GM23338 (cell line): ENCODE measurements at regions not wholly inside any gene's neighbourhood (a gene's known extent, or its start where the extent isn't known, plus 50 kb on each side); places are given as distances from the start of the nearest gene placed in this dataset.

Experiments used
- ATAC-seq: fragments of 200-7000 bp; cut with Tn5 transposase; 3 replicates; pipeline ENCODE4 v1.9.1; 2020
- DNase-seq: peaks from one replicate; pipeline ENCODE4 v3.0.0-alpha.2; 2015; ENCODE audit warnings: low spot score
- H2AFZ ChIP-seq: fragments of 200-600 bp; sonication (generic); 2 replicates; pipeline ENCODE4 v1.8.0; 2016; ENCODE audit warnings: antibody characterized with exemption, mild to moderate bottlenecking, moderate library complexity
- H3F3A ChIP-seq: fragments of 200-600 bp; sonication (generic); replicated peaks from 2 replicates; pipeline ENCODE4 v1.8.0; 2017; ENCODE audit warnings: antibody characterized with exemption, mixed run types, low read depth
- H3K27ac ChIP-seq: fragments of 200-600 bp; sonication (generic); 2 replicates; pipeline ENCODE4 v1.6.1; 2016; ENCODE audit warnings: low read depth
- H3K27me3 ChIP-seq: fragments of 200-600 bp; sonication (generic); 2 replicates; pipeline ENCODE4 v1.8.0; 2016; ENCODE audit warnings: mild to moderate bottlenecking, mixed run types, moderate library complexity; ENCODE audit not compliant: insufficient read depth
- H3K36me3 ChIP-seq: fragments of 200-600 bp; sonication (generic); 2 replicates; pipeline ENCODE4 v1.8.0; 2016; ENCODE audit warnings: mild to moderate bottlenecking; ENCODE audit not compliant: insufficient read depth
- H3K4me1 ChIP-seq: fragments of 200-600 bp; sonication (generic); 2 replicates; pipeline ENCODE4 v1.8.0; 2016; ENCODE audit warnings: mild to moderate bottlenecking, moderate library complexity; ENCODE audit not compliant: insufficient read depth
- H3K4me2 ChIP-seq: fragments of 200-600 bp; sonication (generic); 2 replicates; pipeline ENCODE4 v1.7.1; 2017; ENCODE audit warnings: mixed run types
- H3K4me3 ChIP-seq: fragments of 200-600 bp; sonication (generic); 2 replicates; pipeline ENCODE4 v1.6.1; 2016; ENCODE audit warnings: mixed run types
- H3K79me2 ChIP-seq: fragments of 200-600 bp; sonication (generic); replicated peaks from 2 replicates; pipeline ENCODE4 v1.8.0; 2017; ENCODE audit warnings: mild to moderate bottlenecking; ENCODE audit not compliant: insufficient read depth
- H3K9me2 ChIP-seq: fragments of 200-600 bp; sonication (generic); 2 replicates; pipeline ENCODE4 v1.8.0; 2017; ENCODE audit not compliant: insufficient read depth
- H4K20me1 ChIP-seq: fragments of 200-600 bp; sonication (generic); replicated peaks from 2 replicates; pipeline ENCODE4 v1.8.0; 2017; ENCODE audit warnings: mild to moderate bottlenecking; ENCODE audit not compliant: insufficient read depth
- H3K27ac Mint-ChIP-seq: 2 replicates; pipeline ENCODE4 v1.8.0; 2020; ENCODE audit warnings: inconsistent platforms, mild to moderate bottlenecking, moderate library complexity, mixed read lengths
- H3K27me3 Mint-ChIP-seq: 3 replicates; pipeline ENCODE4 v1.8.0; 2022; ENCODE audit warnings: low read depth, mild to moderate bottlenecking, moderate library complexity, mixed read lengths, inconsistent platforms; ENCODE audit not compliant: insufficient read depth, poor library complexity
- H3K36me3 Mint-ChIP-seq: 3 replicates; pipeline ENCODE4 v1.8.0; 2021; ENCODE audit warnings: low read depth, mild to moderate bottlenecking, inconsistent platforms, moderate library complexity, mixed read lengths
- H3K4me1 Mint-ChIP-seq: 3 replicates; pipeline ENCODE4 v1.8.0; 2020; ENCODE audit warnings: mild to moderate bottlenecking, inconsistent platforms, mixed read lengths
- H3K4me3 Mint-ChIP-seq: 3 replicates; pipeline ENCODE4 v1.8.0; 2021; ENCODE audit warnings: moderate library complexity, mild to moderate bottlenecking, inconsistent platforms, mixed read lengths
- H3K9me3 Mint-ChIP-seq: 3 replicates; pipeline ENCODE4 v1.8.0; 2020; ENCODE audit warnings: moderate library complexity, mild to moderate bottlenecking, inconsistent platforms, mixed read lengths
- CREB1 ChIP-seq: fragments of 250-450 bp; sonication (Bioruptor Pico); IDR thresholded peaks from 2 replicates; pipeline ENCODE4 v1.5.0; 2020; ENCODE audit warnings: low read depth, mild to moderate bottlenecking, moderate library complexity
- CTCF ChIP-seq, 2 experiments: fragments of 200-600 bp in 1 of 2; sonication (generic) in 1 of 2; conservative IDR thresholded peaks; 2 replicates each; pipeline versions ENCODE4 v1.5.1 to v1.6.1; 2016 to 2017; ENCODE audit warnings: antibody characterized with exemption in 2 of 2, low read depth in 2 of 2, mild to moderate bottlenecking in 2 of 2, moderate library complexity in 1 of 2
- ETS1 ChIP-seq: IDR thresholded peaks from 2 replicates; pipeline ENCODE4 v1.6.1; 2016; ENCODE audit warnings: antibody characterized with exemption
- EZH2 ChIP-seq: fragments of 200-600 bp; sonication (generic); IDR thresholded peaks from one replicate; pipeline ENCODE4 v1.8.0; 2017; ENCODE audit warnings: antibody characterized with exemption, mild to moderate bottlenecking, low read depth; ENCODE audit not compliant: unreplicated experiment
- JUNB ChIP-seq: IDR thresholded peaks from one replicate; pipeline ENCODE4 v1.6.1; 2016; ENCODE audit warnings: antibody characterized with exemption; ENCODE audit not compliant: unreplicated experiment
- REST ChIP-seq: IDR thresholded peaks from one replicate; pipeline ENCODE4 v1.6.1; 2018; ENCODE audit warnings: antibody characterized with exemption; ENCODE audit not compliant: unreplicated experiment
- STAT1 ChIP-seq: IDR thresholded peaks from one replicate; pipeline ENCODE4 v1.6.1; 2016; ENCODE audit warnings: antibody characterized with exemption; ENCODE audit not compliant: unreplicated experiment
- ZNF114 ChIP-seq: fragments of 250-450 bp; sonication (Bioruptor Pico); IDR thresholded peaks from 2 replicates; pipeline ENCODE4 v1.5.0; 2020; ENCODE audit warnings: mild to moderate bottlenecking, moderate library complexity
- ZNF331 ChIP-seq: fragments of 250-450 bp; sonication (Bioruptor Pico); IDR thresholded peaks from 2 replicates; pipeline ENCODE4 v1.5.0; 2020; ENCODE audit warnings: low read depth, mild to moderate bottlenecking, moderate library complexity
- ZNF462 ChIP-seq: fragments of 250-450 bp; sonication (Bioruptor Pico); IDR thresholded peaks from 2 replicates; pipeline ENCODE4 v1.5.0; 2020; ENCODE audit warnings: mild to moderate bottlenecking, moderate library complexity

GRCh38 chr2:237238249-237238648 lies 152.6 kb downstream of the COPS8 start (continued):
- TF ChIP-seq STAT1 (no peak), ZNF114 (CRISPR knock-in tag) (no peak), JUNB (no peak), EZH2 (no peak), ZNF331 (CRISPR knock-in tag) (no peak), CTCF (conservative IDR thresholded peaks at IDR 0.05; ENCODE audit: low read depth in 2 of 2) (no peak), CREB1 (CRISPR knock-in tag) (no peak), REST (no peak)

- H3K4me1 Mint-ChIP-seq, result no peaks in the 10 kb centered on the region
- TF ChIP-seq ETS1 (no peak), ZNF462 (CRISPR knock-in tag) (no peak)
These were observed 154.6 kb downstream of the COPS8 start for GRCh38 chr2:237240252-237240651.

More at GRCh38 chr2:237240252-237240651, 154.6 kb downstream of the COPS8 start:
- H3K9me2 ChIP-seq, result peaks cover 18% of the 10 kb centered on the region
- H3K36me3 Mint-ChIP-seq, result peaks cover 3% of the 10 kb centered on the region; the same call in 2 of the 3 replicates
- no peaks in the 10 kb centered on the region for H4K20me1 ChIP-seq
- no peaks in the 10 kb centered on the region; the same call in 1 of the 2 replicates for H3K36me3 ChIP-seq
- H3K27me3 Mint-ChIP-seq, result no peaks in the 10 kb centered on the region
- DNase-seq (no peak), ATAC-seq (no peak)
- H3K9me3 Mint-ChIP-seq, result peaks cover 33% of the 10 kb centered on the region
- no peaks in the 10 kb centered on the region for H3F3A ChIP-seq
- H3K27ac ChIP-seq, result no peak overlapping the region
- no peaks in the 10 kb centered on the region for H3K27me3 ChIP-seq
- no peak overlapping the region for H3K4me3 ChIP-seq
- H3K4me2 ChIP-seq, result no peak overlapping the region
- H3K27ac Mint-ChIP-seq, result no peak overlapping the region
- H3K4me3 Mint-ChIP-seq, result no peak overlapping the region
- no peaks in the 10 kb centered on the region for H3K79me2 ChIP-seq
- H2AFZ ChIP-seq, result no peak overlapping the region
- no peaks in the 10 kb centered on the region for H3K4me1 ChIP-seq
